Heart right ventricle (tissue), 16 donors: ENCODE measurements at regions not wholly inside any gene's neighbourhood (a gene's known extent, or its start where the extent isn't known, plus 50 kb on each side); places are given as distances from the start of the nearest gene placed in this dataset.

Source experiments
- ATAC-seq, 8 donors: fragments of 200-7000 bp; cut with Tn5 transposase; one replicate each; pipeline ENCODE4 v1.9.1; 2020; ENCODE audit warnings: mild to moderate bottlenecking in 8 of 8, moderate library complexity in 8 of 8, moderate number of reproducible peaks in 1 of 8
- DNase-seq, 2 donors: peaks; one replicate each; pipeline ENCODE4 v3.0.0-alpha.2; 2020
- H3K27ac ChIP-seq, 10 donors: fragments of 200-600 bp; sonication (generic) in 2 of 10; one replicate each; pipeline versions ENCODE4 v1.5.0 to v1.8.0; 2020 to 2022; ENCODE audit warnings: mild to moderate bottlenecking in 3 of 10
- H3K27me3 ChIP-seq, 7 donors: fragments of 200-600 bp; one replicate each; pipeline ENCODE4 v1.8.0; 2021 to 2022; ENCODE audit warnings: mild to moderate bottlenecking in 2 of 7
- H3K36me3 ChIP-seq, 9 donors: fragments of 200-600 bp; sonication (generic) in 1 of 9; one replicate each; pipeline versions ENCODE4 v1.5.0 to v1.8.0; 2020 to 2022; ENCODE audit warnings: mild to moderate bottlenecking in 2 of 9
- H3K4me1 ChIP-seq, 9 donors: fragments of 200-600 bp; sonication (generic) in 1 of 9; one replicate each; pipeline versions ENCODE4 v1.5.0 to v1.8.0; 2020 to 2022; ENCODE audit warnings: mild to moderate bottlenecking in 4 of 9
- H3K4me3 ChIP-seq, 10 donors: fragments of 200-600 bp; sonication (generic) in 2 of 10; one replicate each; pipeline versions ENCODE4 v1.5.0 to v1.8.0; 2020 to 2022; ENCODE audit warnings: mild to moderate bottlenecking in 7 of 10, moderate library complexity in 2 of 10
- H3K9me3 ChIP-seq, 11 donors: fragments of 200-600 bp in 10 of 11; sonication (generic) in 2 of 11; one replicate each; pipeline versions ENCODE4 v1.5.0 to v1.8.0; 2013 to 2022; ENCODE audit warnings: mild to moderate bottlenecking in 2 of 11, control low read depth in 1 of 11, moderate library complexity in 1 of 11
- WGBS, 2 donors: extraction: QIAGEN DNeasy Blood & Tissue Kit; methylation state at CpG; one replicate each; pipeline ENCODE4 v1.1.7; 2013; ENCODE audit warnings: inconsistent platforms in 1 of 2; 5-methylcytosine and 5-hydroxymethylcytosine counted together
- intact Hi-C, 10 donors: fragments of 100-400 bp; cut with DNase I; formaldehyde crosslinking; loops; one replicate each; pipeline versions ENCODE4 v1.11.1 to v1.14.2; 2022
- TF ChIP-seq, protein P1 (sequence below), 9 donors: fragments of 200-600 bp; sonication (generic) in 2 of 9; IDR thresholded peaks; one replicate each; pipeline versions ENCODE4 v1.5.0 to v1.8.0; 2021 to 2022; ENCODE audit warnings: antibody characterized with exemption in 9 of 9, mild to moderate bottlenecking in 5 of 9, moderate library complexity in 1 of 9
- donor health status: Arrhythmogenic right ventricular cardiomyopathy.
- donor health status: ischemic (EF 13 %, LVEDD 7.1; RV severe dilation, severe dysfunction).
- donor health status: healthy with polysubstance abuse.
- donor health status: DM: no; HTN: yes; CAD: no.
- donor health status: DM: no; HTN: no; CAD: no.
- donor health status: ischemic (EF 25% LVEDD 6.9; RV normal size, moderate dysfunction).
- donor health status: ischemic (EF 25% LVEDD 5.7; RV mildly dilated, moderate dysfunction).
- donor health status: healthy.
- donor health status: DM: yes; HTN: yes; CAD: no.
- donor health status: Ischemic cardiomyopathy.
- donor health status: ischemic (EF 35%, LVEDD 5.7; RV mildly dilated, moderate dysfunction).
- donor health status: nonischemic (EF 11% LVEDD 7.7; RV severe dilation, severe dysfunction).
- donor health status: DM: yes; HTN: yes; CAD: no.
- donor health status: PGD.
- donor health status: ischemic (EF 29% LVEDD 5.4; RV normal size, mild dysfunction).
- donor health status: nonischemic (EF 23%, LVEDD 6.1; RV moderate dilation, normal function).

GRCh38 chr18:29241199-29241598, 1064.3 kb upstream of the CDH2 start:
- Histone ChIP-seq H3K27me3 (no peaks in the 10 kb centered on the region), H3K4me1 (no peaks in the 10 kb centered on the region), H3K4me3 (no peak overlapping the region), H3K36me3 (no peaks in the 10 kb centered on the region), H3K9me3 (no peaks in the 10 kb centered on the region), H3K27ac (no peak overlapping the region)
- DNase-seq (no peak), ATAC-seq (no peak)
- intact Hi-C loops, result no loop called here
- TF ChIP-seq, protein P1, sequence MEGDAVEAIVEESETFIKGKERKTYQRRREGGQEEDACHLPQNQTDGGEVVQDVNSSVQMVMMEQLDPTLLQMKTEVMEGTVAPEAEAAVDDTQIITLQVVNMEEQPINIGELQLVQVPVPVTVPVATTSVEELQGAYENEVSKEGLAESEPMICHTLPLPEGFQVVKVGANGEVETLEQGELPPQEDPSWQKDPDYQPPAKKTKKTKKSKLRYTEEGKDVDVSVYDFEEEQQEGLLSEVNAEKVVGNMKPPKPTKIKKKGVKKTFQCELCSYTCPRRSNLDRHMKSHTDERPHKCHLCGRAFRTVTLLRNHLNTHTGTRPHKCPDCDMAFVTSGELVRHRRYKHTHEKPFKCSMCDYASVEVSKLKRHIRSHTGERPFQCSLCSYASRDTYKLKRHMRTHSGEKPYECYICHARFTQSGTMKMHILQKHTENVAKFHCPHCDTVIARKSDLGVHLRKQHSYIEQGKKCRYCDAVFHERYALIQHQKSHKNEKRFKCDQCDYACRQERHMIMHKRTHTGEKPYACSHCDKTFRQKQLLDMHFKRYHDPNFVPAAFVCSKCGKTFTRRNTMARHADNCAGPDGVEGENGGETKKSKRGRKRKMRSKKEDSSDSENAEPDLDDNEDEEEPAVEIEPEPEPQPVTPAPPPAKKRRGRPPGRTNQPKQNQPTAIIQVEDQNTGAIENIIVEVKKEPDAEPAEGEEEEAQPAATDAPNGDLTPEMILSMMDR (IDR thresholded peaks at IDR 0.05), result no peak
- 82 to 83% methylated on average over 3 of the region's 3 CpGs for WGBS, 2 donors

- H3K27ac ChIP-seq, result no peak overlapping the region
- peaks cover 0 to 27% (median 6%) of the 10 kb centered on the region in 11 donors for H3K9me3 ChIP-seq
- DNase-seq (no peak), ATAC-seq (no peak)
- no peak overlapping the region for H3K4me3 ChIP-seq
- H3K4me1 ChIP-seq, result no peaks in the 10 kb centered on the region
- TF ChIP-seq, protein P1 (IDR thresholded peaks at IDR 0.05), result no peak
- intact Hi-C loops, result no loop called here
- no peaks in the 10 kb centered on the region for H3K27me3 ChIP-seq
- no peaks in the 10 kb centered on the region for H3K36me3 ChIP-seq
These were observed 1057.8 kb upstream of the CDH2 start for GRCh38 chr18:29234751-29235150.

DNA sequence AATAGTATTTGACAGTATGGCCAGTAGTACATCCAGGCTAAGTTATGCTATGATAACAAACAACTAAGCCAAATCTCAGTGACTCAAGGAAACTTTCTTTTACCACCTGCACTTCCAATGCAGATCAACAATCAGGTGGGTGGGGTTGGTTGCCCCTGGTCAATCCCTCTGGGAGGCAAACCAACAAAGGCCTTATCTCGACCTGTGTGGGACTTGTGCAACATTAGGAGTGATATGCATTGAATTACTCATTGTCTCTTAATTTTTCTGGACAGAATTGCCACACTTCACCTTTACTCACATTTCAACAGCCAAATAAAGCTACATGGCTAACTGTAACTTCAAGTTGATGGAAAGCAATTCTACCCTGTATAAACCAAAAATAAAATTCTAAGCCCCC, 1049.3 kb upstream of the CDH2 start:
- ATAC-seq, result no peak
- TF ChIP-seq, protein P1 (IDR thresholded peaks at IDR 0.05), result no peak
- 43 to 55% methylated on average over 1 of the region's 1 CpG for WGBS, 2 donors

GRCh38 chr18:29225351-29225750, 1048.4 kb upstream of the CDH2 start:
- TF ChIP-seq, protein P1 (IDR thresholded peaks at IDR 0.05), result no peak
- Histone ChIP-seq H3K27me3 (no peaks in the 10 kb centered on the region), H3K9me3 (peaks cover 0 to 7% (median 0%) of the 10 kb centered on the region in 11 donors)

More for the DNA sequence above, 1049.3 kb upstream of the CDH2 start:
- no peak for DNase-seq
- intact Hi-C loops, result no loop called here
- Histone ChIP-seq H3K27me3 (no peaks in the 10 kb centered on the region), H3K36me3 (no peaks in the 10 kb centered on the region), H3K4me3 (no peak overlapping the region), H3K27ac (no peak overlapping the region), H3K4me1 (no peaks in the 10 kb centered on the region), H3K9me3 (peaks cover 0 to 11% (median 1%) of the 10 kb centered on the region in 11 donors)

GRCh38 chr18:29218091-29218490, 1041.2 kb upstream of the CDH2 start:
- ATAC-seq (no peak), DNase-seq (no peak)
- H3K36me3 ChIP-seq, result no peaks in the 10 kb centered on the region
- H3K4me1 ChIP-seq, result no peaks in the 10 kb centered on the region
- no peaks in the 10 kb centered on the region for H3K27me3 ChIP-seq
- no peak overlapping the region for H3K4me3 ChIP-seq
- TF ChIP-seq, protein P1 (IDR thresholded peaks at IDR 0.05), result no peak
- no peak overlapping the region for H3K27ac ChIP-seq
- 62 to 68% methylated on average over 2 of the region's 2 CpGs for WGBS, 2 donors
- peaks cover 0 to 14% (median 0%) of the 10 kb centered on the region in 11 donors for H3K9me3 ChIP-seq
- intact Hi-C loops, result no loop called here

More at GRCh38 chr18:29225351-29225750, 1048.4 kb upstream of the CDH2 start:
- ATAC-seq (no peak), DNase-seq (no peak)
- Histone ChIP-seq H3K4me1 (no peaks in the 10 kb centered on the region), H3K36me3 (no peaks in the 10 kb centered on the region), H3K4me3 (no peak overlapping the region), H3K27ac (no peak overlapping the region)
- intact Hi-C loops, result no loop called here
